ENCODE measurements at regions not wholly inside any gene's neighbourhood (a gene's known extent, or its start where the extent isn't known, plus 50 kb on each side); places are given as distances from the start of the nearest gene placed in this dataset.
"Not testable (repeated sequence)": the region's sequence is repeated elsewhere in the genome, so short reads cannot be mapped to it uniquely, and the experiment has no call there.

GRCh38 chr16:16448423-16448822 lies 69.5 kb downstream of the NPIPA7 start:
- intact Hi-C loops (cut with DNase I, micrococcal nuclease); DNase-seq; ATAC-seq: not testable (repeated sequence)

GRCh38 chr16:16449712-16450237 lies 70.8 kb downstream of the NPIPA7 start:
- DNase-seq; intact Hi-C loops (cut with DNase I, micrococcal nuclease); ATAC-seq: not testable (repeated sequence)

- DNase-seq; intact Hi-C loops (cut with DNase I, micrococcal nuclease); ATAC-seq: not testable (repeated sequence)
Observed at GRCh38 chr16:16451721-16452410, 72.9 kb downstream of the NPIPA7 start.

GRCh38 chr16:16458579-16458978 lies 79.6 kb downstream of the NPIPA7 start:
- DNase-seq; intact Hi-C loops (cut with DNase I, micrococcal nuclease); ATAC-seq: not testable (repeated sequence)

- DNase-seq; ATAC-seq; intact Hi-C loops (cut with DNase I, micrococcal nuclease): not testable (repeated sequence)
Observed at GRCh38 chr16:16463792-16464191, 84.9 kb downstream of the NPIPA7 start.

- intact Hi-C loops (cut with DNase I, micrococcal nuclease); ATAC-seq; DNase-seq: not testable (repeated sequence)
Observed at GRCh38 chr16:16488919-16489318, 110.0 kb downstream of the NPIPA7 start.

- intact Hi-C loops (cut with DNase I, micrococcal nuclease); ATAC-seq; DNase-seq: not testable (repeated sequence)
Observed at GRCh38 chr16:16489466-16489865, 110.5 kb downstream of the NPIPA7 start.

- DNase-seq; intact Hi-C loops (cut with DNase I, micrococcal nuclease): not testable (repeated sequence)
- ATAC-seq, result peak; percentile 86
Observed at GRCh38 chr16:16494114-16494513, 115.2 kb downstream of the NPIPA7 start.

- ATAC-seq, DNase-seq: not testable (repeated sequence)
Observed at GRCh38 chr16:16494998-16495397, 116.1 kb downstream of the NPIPA7 start.

GRCh38 chr16:16499875-16500274 lies 120.9 kb downstream of the NPIPA7 start:
- intact Hi-C loops (cut with DNase I, micrococcal nuclease); ATAC-seq; DNase-seq: not testable (repeated sequence)

More at GRCh38 chr16:16494998-16495397, 116.1 kb downstream of the NPIPA7 start:
- intact Hi-C loops (cut with DNase I, micrococcal nuclease), result not testable (repeated sequence)

- ATAC-seq; intact Hi-C loops (cut with DNase I, micrococcal nuclease): not testable (repeated sequence)
Observed at GRCh38 chr16:16507041-16507440, 128.1 kb downstream of the NPIPA7 start.

GRCh38 chr16:16508344-16508743 lies 129.4 kb downstream of the NPIPA7 start:
- ATAC-seq; intact Hi-C loops (cut with DNase I, micrococcal nuclease); DNase-seq: not testable (repeated sequence)

More at GRCh38 chr16:16507041-16507440, 128.1 kb downstream of the NPIPA7 start:
- DNase-seq, result not testable (repeated sequence)

GRCh38 chr16:16519395-16519794 lies 140.5 kb downstream of the NPIPA7 start:
- intact Hi-C loops (cut with DNase I, micrococcal nuclease); DNase-seq: not testable (repeated sequence)
- ATAC-seq, result peak; percentile 91

GRCh38 chr16:16521239-16522002 lies 142.5 kb downstream of the NPIPA7 start:
- ATAC-seq; intact Hi-C loops (cut with DNase I, micrococcal nuclease); DNase-seq: not testable (repeated sequence)

- ATAC-seq; DNase-seq; intact Hi-C loops (cut with DNase I, micrococcal nuclease): not testable (repeated sequence)
Observed at GRCh38 chr16:16526998-16527397, 148.1 kb downstream of the NPIPA7 start.

GRCh38 chr16:16530744-16531143 lies 151.8 kb downstream of the NPIPA7 start:
- DNase-seq; intact Hi-C loops (cut with DNase I, micrococcal nuclease): not testable (repeated sequence)
- ATAC-seq, result peak; percentile 36

- DNase-seq; ATAC-seq; intact Hi-C loops (cut with DNase I, micrococcal nuclease): not testable (repeated sequence)
Observed at GRCh38 chr16:16535565-16535964, 156.6 kb downstream of the NPIPA7 start.

- ATAC-seq; intact Hi-C loops (cut with DNase I, micrococcal nuclease); DNase-seq: not testable (repeated sequence)
Observed at GRCh38 chr16:16536151-16536550, 157.2 kb downstream of the NPIPA7 start.

GRCh38 chr16:16549710-16550109 lies 170.8 kb downstream of the NPIPA7 start:
- DNase-seq; ATAC-seq; intact Hi-C loops (cut with DNase I, micrococcal nuclease): not testable (repeated sequence)

Data from left colon (tissue), 2 donors.